Cardiac muscle cell (in vitro differentiated cells and primary cell): ENCODE measurements at regions not wholly inside any gene's neighbourhood (a gene's known extent, or its start where the extent isn't known, plus 50 kb on each side); places are given as distances from the start of the nearest gene placed in this dataset.

ENCODE experiments used
- DNase-seq, 2 donors: peaks; one replicate each; pipeline versions ENCODE4 v3.0.0 to v3.0.0-alpha.2; 2010 to 2017; ENCODE audit warnings: low read depth in 1 of 2, low spot score in 1 of 2
- H3K27ac ChIP-seq: fragments of 200-600 bp; sonication (generic); 2 replicates; pipeline ENCODE4 v1.5.1; 2016
- H3K27me3 ChIP-seq: fragments of 200-600 bp; sonication (generic); 2 replicates; pipeline ENCODE4 v1.6.0; 2016; ENCODE audit warnings: control low read depth
- H3K36me3 ChIP-seq: fragments of 200-600 bp; sonication (generic); 2 replicates; pipeline ENCODE4 v1.5.1; 2016; ENCODE audit warnings: control low read depth
- H3K4me1 ChIP-seq: fragments of 200-600 bp; sonication (generic); 2 replicates; pipeline ENCODE4 v1.8.1; 2017; ENCODE audit warnings: low read depth, mild to moderate bottlenecking, mixed run types
- H3K4me3 ChIP-seq: fragments of 200-600 bp; sonication (generic); 2 replicates; pipeline ENCODE4 v1.5.1; 2016; ENCODE audit warnings: mild to moderate bottlenecking
- H3K9me3 ChIP-seq: fragments of 200-600 bp; sonication (generic); 2 replicates; pipeline ENCODE4 v1.5.1; 2017; ENCODE audit warnings: low read depth, mild to moderate bottlenecking, control low read depth
- CTCF ChIP-seq: IDR thresholded peaks from 2 replicates; pipeline ENCODE4 v1.5.1; 2012; ENCODE audit warnings: low read depth, mild to moderate bottlenecking, low read length

GRCh38 chr20:60804918-60805630 lies 447.0 kb upstream of the CDH4 start:
- peak overlapping the region; percentile 14 for H3K27ac ChIP-seq
- peak in 1 of 2 donors; percentile 25 for DNase-seq
- no peaks in the 10 kb centered on the region for H3K9me3 ChIP-seq
- H3K4me3 ChIP-seq = no peak overlapping the region
- H3K4me1 ChIP-seq = peaks cover 17% of the 10 kb centered on the region
- TF ChIP-seq CTCF = no peak
- H3K36me3 ChIP-seq = no peaks in the 10 kb centered on the region
- H3K27me3 ChIP-seq = no peaks in the 10 kb centered on the region

GRCh38 chr20:60806354-60806753 lies 445.7 kb upstream of the CDH4 start:
- Histone ChIP-seq H3K27me3 (no peaks in the 10 kb centered on the region), H3K36me3 (no peaks in the 10 kb centered on the region), H3K9me3 (no peaks in the 10 kb centered on the region), H3K4me3 (no peak overlapping the region), H3K4me1 (peaks cover 17% of the 10 kb centered on the region), H3K27ac (no peak overlapping the region)
- DNase-seq = peak in 1 of 2 donors; percentile 9
- TF ChIP-seq CTCF = no peak

GRCh38 chr20:60806824-60807223 lies 445.2 kb upstream of the CDH4 start:
- Histone ChIP-seq H3K27ac (no peak overlapping the region), H3K36me3 (no peaks in the 10 kb centered on the region), H3K27me3 (no peaks in the 10 kb centered on the region), H3K9me3 (no peaks in the 10 kb centered on the region), H3K4me1 (peaks cover 17% of the 10 kb centered on the region), H3K4me3 (no peak overlapping the region)
- DNase-seq = no peak
- TF ChIP-seq CTCF = no peak

- no peak overlapping the region for H3K4me3 ChIP-seq
- no peaks in the 10 kb centered on the region for H3K27me3 ChIP-seq
- TF ChIP-seq CTCF = no peak
- no peak overlapping the region for H3K27ac ChIP-seq
- H3K4me1 ChIP-seq = peaks cover 17% of the 10 kb centered on the region
- H3K36me3 ChIP-seq = no peaks in the 10 kb centered on the region
- no peak for DNase-seq
- no peaks in the 10 kb centered on the region for H3K9me3 ChIP-seq
Measured at GRCh38 chr20:60808003-60808672, 443.9 kb upstream of the CDH4 start.

- Histone ChIP-seq H3K4me3 (no peak overlapping the region), H3K4me1 (peaks cover 17% of the 10 kb centered on the region), H3K9me3 (no peaks in the 10 kb centered on the region), H3K27ac (no peak overlapping the region), H3K27me3 (no peaks in the 10 kb centered on the region), H3K36me3 (no peaks in the 10 kb centered on the region)
- DNase-seq = no peak
- no peak for TF ChIP-seq CTCF
Measured at GRCh38 chr20:60808701-60809100, 443.4 kb upstream of the CDH4 start.
